H1 (cell line): ENCODE measurements at regions not wholly inside any gene's neighbourhood (a gene's known extent, or its start where the extent isn't known, plus 50 kb on each side); places are given as distances from the start of the nearest gene placed in this dataset.
"Not testable (repeated sequence)": the region's sequence is repeated elsewhere in the genome, so short reads cannot be mapped to it uniquely, and the experiment has no call there.

Source experiments
- EZH2 ChIP-seq: fragments of 200-600 bp; sonication (generic); IDR thresholded peaks from 2 replicates; pipeline ENCODE4 v1.7.1; 2012; ENCODE audit warnings: low read depth, mild to moderate bottlenecking, moderate library complexity, low read length, inconsistent platforms; ENCODE audit not compliant: severe bottlenecking
- GABPA ChIP-seq: IDR thresholded peaks from 2 replicates; pipeline ENCODE4 v1.6.1; 2011; ENCODE audit warnings: mild to moderate bottlenecking, low read length, moderate library complexity, borderline replicate concordance; ENCODE audit not compliant: insufficient read depth
- JUN ChIP-seq: IDR thresholded peaks from 2 replicates; pipeline ENCODE4 v1.6.1; 2011; ENCODE audit warnings: low read depth, mild to moderate bottlenecking, improper control_type of control experiment, low read length
- JUND ChIP-seq: IDR thresholded peaks from 2 replicates; pipeline ENCODE4 v1.6.1; 2011; ENCODE audit warnings: mild to moderate bottlenecking, improper control_type of control experiment, low read length
- POLR2A ChIP-seq, 2 experiments: IDR thresholded peaks; 1 replicate in 1 of 2; 2 replicates in 1 of 2; pipeline ENCODE4 v1.6.1; 2011; ENCODE audit warnings: low read depth in 2 of 2, low read length in 2 of 2, mild to moderate bottlenecking in 2 of 2; ENCODE audit errors: control extremely low read depth in 1 of 2
- RAD21 ChIP-seq, 2 experiments: IDR thresholded peaks in 1 of 2; conservative IDR thresholded peaks in 1 of 2; 2 replicates each; pipeline ENCODE4 v1.6.1; 2011; ENCODE audit warnings: low read depth in 2 of 2, low read length in 2 of 2, improper control_type of control experiment in 1 of 2, inconsistent platforms in 1 of 2, mild to moderate bottlenecking in 1 of 2, moderate library complexity in 1 of 2
- RBBP5 ChIP-seq: IDR thresholded peaks from 2 replicates; pipeline ENCODE4 v1.7.1; 2012; ENCODE audit warnings: low read depth, mild to moderate bottlenecking, inconsistent platforms, low read length, moderate library complexity, borderline replicate concordance
- RNF2 ChIP-seq: fragments of 200-900, 300-1000 bp; sonication (generic); IDR thresholded peaks from 2 replicates; pipeline ENCODE4 v1.7.1; 2016; ENCODE audit warnings: borderline replicate concordance, low read depth, mild to moderate bottlenecking, antibody characterized with exemption, low read length; ENCODE audit not compliant: poor library complexity, severe bottlenecking; ENCODE audit errors: missing control alignments
- TF ChIP-seq, protein P1 (sequence below), 3 experiments: IDR thresholded peaks; 1 replicate in 2 of 3; 2 replicates in 1 of 3; pipeline versions ENCODE4 v1.5.1 to v1.6.1; 2011; ENCODE audit warnings: low read length in 3 of 3, mild to moderate bottlenecking in 3 of 3, inconsistent platforms in 2 of 3, low read depth in 1 of 3, moderate library complexity in 1 of 3; ENCODE audit not compliant: insufficient read depth in 1 of 3; ENCODE audit errors: control extremely low read depth in 1 of 3
- TF ChIP-seq, protein P2 (sequence below): IDR thresholded peaks from 2 replicates; pipeline ENCODE4 v1.6.1; 2011; ENCODE audit warnings: low read depth, mild to moderate bottlenecking, low read length; ENCODE audit not compliant: insufficient read depth
- TF ChIP-seq, protein P3 (sequence below): IDR thresholded peaks from 2 replicates; pipeline ENCODE4 v1.6.1; 2011; ENCODE audit warnings: low read length, improper control_type of control experiment

DNA sequence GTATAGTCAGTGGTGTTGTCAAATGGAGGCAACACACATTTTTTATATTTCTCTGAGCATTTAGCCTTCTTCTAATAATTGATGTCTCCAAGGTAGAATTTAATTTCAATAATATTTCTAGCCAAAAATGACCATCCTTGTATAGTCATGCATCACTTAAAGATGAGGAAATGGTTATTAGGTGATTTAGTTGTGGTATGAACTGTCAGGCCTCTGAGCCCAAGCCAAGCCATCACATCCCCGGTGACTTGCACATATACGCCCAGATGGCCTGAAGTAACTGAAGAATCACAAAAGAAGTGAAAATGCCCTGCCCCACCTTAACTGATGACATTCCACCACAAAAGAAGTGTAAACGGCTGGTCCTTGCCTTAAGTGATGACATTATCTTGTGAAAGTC is 115.6 kb upstream of the SMLR1 start:
- TF ChIP-seq POLR2A (IDR thresholded peaks at IDR 0.05; ENCODE audit: control extremely low read depth in 1 of 2, low read depth in 2 of 2, low read length in 2 of 2); RBBP5; GABPA; JUN; RNF2; JUND; EZH2; RAD21 (IDR thresholded peaks at IDR 0.05 in 1 of 2, conservative IDR thresholded peaks at IDR 0.05 in 1 of 2; ENCODE audit: low read depth in 2 of 2, low read length in 2 of 2): not testable (repeated sequence)
- TF ChIP-seq, protein P1, sequence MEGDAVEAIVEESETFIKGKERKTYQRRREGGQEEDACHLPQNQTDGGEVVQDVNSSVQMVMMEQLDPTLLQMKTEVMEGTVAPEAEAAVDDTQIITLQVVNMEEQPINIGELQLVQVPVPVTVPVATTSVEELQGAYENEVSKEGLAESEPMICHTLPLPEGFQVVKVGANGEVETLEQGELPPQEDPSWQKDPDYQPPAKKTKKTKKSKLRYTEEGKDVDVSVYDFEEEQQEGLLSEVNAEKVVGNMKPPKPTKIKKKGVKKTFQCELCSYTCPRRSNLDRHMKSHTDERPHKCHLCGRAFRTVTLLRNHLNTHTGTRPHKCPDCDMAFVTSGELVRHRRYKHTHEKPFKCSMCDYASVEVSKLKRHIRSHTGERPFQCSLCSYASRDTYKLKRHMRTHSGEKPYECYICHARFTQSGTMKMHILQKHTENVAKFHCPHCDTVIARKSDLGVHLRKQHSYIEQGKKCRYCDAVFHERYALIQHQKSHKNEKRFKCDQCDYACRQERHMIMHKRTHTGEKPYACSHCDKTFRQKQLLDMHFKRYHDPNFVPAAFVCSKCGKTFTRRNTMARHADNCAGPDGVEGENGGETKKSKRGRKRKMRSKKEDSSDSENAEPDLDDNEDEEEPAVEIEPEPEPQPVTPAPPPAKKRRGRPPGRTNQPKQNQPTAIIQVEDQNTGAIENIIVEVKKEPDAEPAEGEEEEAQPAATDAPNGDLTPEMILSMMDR (IDR thresholded peaks at IDR 0.05; ENCODE audit: control extremely low read depth in 1 of 3, insufficient read depth in 1 of 3, low read depth in 1 of 3, low read length in 3 of 3): not testable (repeated sequence)
- TF ChIP-seq, protein P2, sequence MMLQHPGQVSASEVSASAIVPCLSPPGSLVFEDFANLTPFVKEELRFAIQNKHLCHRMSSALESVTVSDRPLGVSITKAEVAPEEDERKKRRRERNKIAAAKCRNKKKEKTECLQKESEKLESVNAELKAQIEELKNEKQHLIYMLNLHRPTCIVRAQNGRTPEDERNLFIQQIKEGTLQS: not testable (repeated sequence)
- TF ChIP-seq, protein P3, sequence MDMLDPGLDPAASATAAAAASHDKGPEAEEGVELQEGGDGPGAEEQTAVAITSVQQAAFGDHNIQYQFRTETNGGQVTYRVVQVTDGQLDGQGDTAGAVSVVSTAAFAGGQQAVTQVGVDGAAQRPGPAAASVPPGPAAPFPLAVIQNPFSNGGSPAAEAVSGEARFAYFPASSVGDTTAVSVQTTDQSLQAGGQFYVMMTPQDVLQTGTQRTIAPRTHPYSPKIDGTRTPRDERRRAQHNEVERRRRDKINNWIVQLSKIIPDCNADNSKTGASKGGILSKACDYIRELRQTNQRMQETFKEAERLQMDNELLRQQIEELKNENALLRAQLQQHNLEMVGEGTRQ: not testable (repeated sequence)
